K562 (cell line): ENCODE measurements at regions not wholly inside any gene's neighbourhood (a gene's known extent, or its start where the extent isn't known, plus 50 kb on each side); places are given as distances from the start of the nearest gene placed in this dataset.

ENCODE experiments used
- ATAC-seq: fragments of 200-7000 bp; cut with Tn5 transposase; 3 replicates; pipeline ENCODE4 v1.9.1; 2020; ENCODE audit warnings: moderate library complexity
- BruUV-seq: library from RNA; stranded (reverse); fragments of 400-500 nt; replicated peaks from 2 replicates; lab custom pipeline; 2021; lab: Mats Ljungman, UMichigan
- CTCF ChIA-PET: fragments of 300-600 bp; formaldehyde crosslinking; extraction: SDS; loops from one replicate; lab custom pipeline; 2021; ENCODE audit warnings: low intra/inter-chr PET ratio; lab: Yijun Ruan, JAX
- POLR2A ChIA-PET: fragments of 300-600, 350-650 bp; sonication (Branson Sonifier 250); formaldehyde crosslinking; extraction: SDS; loops from one replicate; lab custom pipeline; 2021; ENCODE audit warnings: antibody characterized with exemption, inconsistent platforms; lab: Yijun Ruan, JAX
- DNase-seq, 4 experiments: peaks; one replicate each; pipeline versions ENCODE4 v3.0.0 to v3.0.0-alpha.2; 2011 to 2018; ENCODE audit warnings: low spot score in 3 of 4, mixed read lengths in 3 of 4; ENCODE audit errors: extremely low read depth in 1 of 4
- FAIRE-seq: peaks from 2 replicates; lab custom pipeline; 2011; peaks lifted over from hg19 to GRCh38; lab: Jason Lieb, UNC
- H2AFZ ChIP-seq: 2 replicates; pipeline ENCODE4 v1.6.0; 2011; ENCODE audit warnings: low read depth, low read length, control low read depth, inconsistent platforms
- H3K27ac ChIP-seq: fragments of 200-600 bp; 3 replicates; pipeline ENCODE4 v1.8.0; 2011; ENCODE audit warnings: low read depth, mild to moderate bottlenecking, control low read depth, inconsistent platforms, low read length, moderate library complexity, mixed read lengths; ENCODE audit errors: extremely low read depth
- H3K27me3 ChIP-seq, 2 experiments: fragments of 300-600 bp in 1 of 2; 2 replicates in 1 of 2; 3 replicates in 1 of 2; pipeline versions ENCODE4 v1.6.0 to v1.8.0; 2011; ENCODE audit warnings: inconsistent platforms in 2 of 2, low read length in 2 of 2, mild to moderate bottlenecking in 1 of 2, mixed read lengths in 1 of 2, moderate library complexity in 1 of 2; ENCODE audit not compliant: control insufficient read depth in 2 of 2, insufficient read depth in 2 of 2
- H3K36me3 ChIP-seq: fragments of 300-600 bp; 3 replicates; pipeline ENCODE4 v1.8.0; 2011; ENCODE audit warnings: mild to moderate bottlenecking, low read length, inconsistent platforms; ENCODE audit not compliant: control insufficient read depth, insufficient read depth
- H3K4me1 ChIP-seq, 2 experiments: fragments of 200-600 bp in 1 of 2; replicated peaks in 1 of 2; 2 replicates in 1 of 2; 3 replicates in 1 of 2; pipeline versions ENCODE4 v1.5.1 to v1.8.0; 2011; ENCODE audit warnings: inconsistent platforms in 2 of 2, low read length in 2 of 2, mild to moderate bottlenecking in 1 of 2, mixed read lengths in 1 of 2, moderate library complexity in 1 of 2; ENCODE audit not compliant: control insufficient read depth in 2 of 2, insufficient read depth in 2 of 2
- H3K4me2 ChIP-seq: 2 replicates; pipeline ENCODE4 v1.6.1; 2011; ENCODE audit warnings: low read length, control low read depth, inconsistent platforms, mixed read lengths; ENCODE audit not compliant: insufficient read depth
- H3K4me3 ChIP-seq: fragments of 200-600 bp; sonication (generic), shearing (Covaris generic); 2 replicates; pipeline ENCODE4 v1.5.1; 2016; ENCODE audit warnings: control low read depth, inconsistent platforms
- H3K79me2 ChIP-seq: fragments of 200-600 bp; 3 replicates; pipeline ENCODE4 v1.8.0; 2011; ENCODE audit warnings: low read length, inconsistent platforms; ENCODE audit not compliant: control insufficient read depth, insufficient read depth
- H3K9ac ChIP-seq, 2 experiments: 2 replicates each; pipeline versions ENCODE4 v1.6.0 to v1.6.1; 2011; ENCODE audit warnings: low read depth in 2 of 2, low read length in 2 of 2, control low read depth in 1 of 2, inconsistent platforms in 1 of 2, mild to moderate bottlenecking in 1 of 2, mixed read lengths in 1 of 2; ENCODE audit not compliant: insufficient read depth in 1 of 2
- H3K9me1 ChIP-seq: one replicate; pipeline ENCODE4 v1.6.0; 2011; ENCODE audit warnings: inconsistent platforms, mild to moderate bottlenecking, low read length, moderate library complexity; ENCODE audit not compliant: control insufficient read depth, insufficient read depth
- H3K9me3 ChIP-seq: replicated peaks from 2 replicates; pipeline ENCODE4 v1.5.1; 2011; ENCODE audit warnings: low read depth, low read length, inconsistent platforms; ENCODE audit not compliant: control insufficient read depth, insufficient read depth
- H4K20me1 ChIP-seq: replicated peaks from 2 replicates; pipeline ENCODE4 v1.6.1; 2011; ENCODE audit warnings: low read length, inconsistent platforms, mixed read lengths; ENCODE audit not compliant: control insufficient read depth, insufficient read depth
- ATF7 ChIP-seq: fragments of 450-650 bp; IDR thresholded peaks from 2 replicates; pipeline ENCODE4 v1.7.1; 2014; ENCODE audit warnings: mild to moderate bottlenecking, moderate library complexity
- DPF2 ChIP-seq: fragments of 450-650 bp; IDR thresholded peaks from 2 replicates; pipeline ENCODE4 v1.6.1; 2016
- FOSL1 ChIP-seq: fragments of 200-800 bp; sonication (Bioruptor generic); conservative IDR thresholded peaks from 2 replicates; pipeline ENCODE4 v1.6.1; 2016; ENCODE audit warnings: missing genetic modification characterization, missing compliant biosample characterization
- MLX ChIP-seq, 2 experiments: fragments of 450-650 bp in 1 of 2; sonication (generic) in 1 of 2; formaldehyde crosslinking; conservative IDR thresholded peaks; 2 replicates each; pipeline versions ENCODE4 v1.4.0 to v1.8.1; 2020 to 2022; ENCODE audit warnings: mild to moderate bottlenecking in 1 of 2, missing genetic modification reagents in 1 of 2
- NFATC3 ChIP-seq: fragments of 450-650 bp; IDR thresholded peaks from 2 replicates; pipeline ENCODE4 v1.6.1; 2017; ENCODE audit warnings: mild to moderate bottlenecking
- PKNOX1 ChIP-seq: fragments of 450-650 bp; IDR thresholded peaks from 2 replicates; pipeline ENCODE4 v1.6.1; 2016
- SMARCE1 ChIP-seq: fragments of 450-650 bp; IDR thresholded peaks from 2 replicates; pipeline ENCODE4 v1.7.1; 2016; ENCODE audit warnings: mild to moderate bottlenecking
- ZNF584 ChIP-seq: fragments of 200-800 bp; sonication (Bioruptor generic); IDR thresholded peaks from 2 replicates; pipeline ENCODE4 v1.6.1; 2016; ENCODE audit warnings: low read depth, mild to moderate bottlenecking, missing genetic modification characterization, missing compliant biosample characterization
- WGBS: fragments of 100-300 bp; shearing (Covaris generic); methylation state at CpG from one replicate; pipeline ENCODE4 v1.1.6; 2016; ENCODE audit warnings: low coverage, mixed read lengths; ENCODE audit not compliant: insufficient coverage; ENCODE audit errors: missing lambda C conversion rate; 5-methylcytosine and 5-hydroxymethylcytosine counted together
- in situ Hi-C: fragments of 300-500 bp; cut with MboI; formaldehyde crosslinking; loops from 4 replicates; pipeline ENCODE4 v1.15.0; 2018; ENCODE audit warnings: inconsistent platforms, mixed read lengths
- intact Hi-C: fragments of 100-400 bp; cut with micrococcal nuclease; formaldehyde crosslinking; loops from 2 replicates; pipeline ENCODE4 v1.14.2; 2022

GRCh38 chrX:124260845-124261244, 71.6 kb upstream of the TEX13D start:
- intact Hi-C loops (no loop called here), in situ Hi-C loops (no loop called here)
- ChIA-PET POLR2A (no interaction called here), CTCF (no interaction called here)
- no peaks in the 10 kb centered on the region for H3K36me3 ChIP-seq
- ATAC-seq (no peak), FAIRE-seq (no peak), DNase-seq (no peak)
- no peaks in the 10 kb centered on the region for H3K79me2 ChIP-seq
- WGBS = 14% methylated on average over 2 of the region's 2 CpGs
- H4K20me1 ChIP-seq = no peaks in the 10 kb centered on the region
- no peak overlapping the region for H3K4me2 ChIP-seq
- no peak overlapping the region for H2AFZ ChIP-seq
- BruUV-seq = no TSS peak
- no peak overlapping the region for H3K9ac ChIP-seq
- no peaks in the 10 kb centered on the region for H3K9me3 ChIP-seq
- no peaks in the 10 kb centered on the region for H3K9me1 ChIP-seq
- no peaks in the 10 kb centered on the region for H3K27me3 ChIP-seq
- no peaks in the 10 kb centered on the region for H3K4me1 ChIP-seq
- H3K27ac ChIP-seq = no peak overlapping the region
- TF ChIP-seq SMARCE1 = no peak
- TF ChIP-seq DPF2 = no peak
- TF ChIP-seq NFATC3 = no peak
- TF ChIP-seq MLX (CRISPR knock-in tag; conservative IDR thresholded peaks at IDR 0.05) = no peak
- TF ChIP-seq ZNF584 = no peak
- no peak for TF ChIP-seq FOSL1 (tag)
- no peak for TF ChIP-seq ATF7
- no peak for TF ChIP-seq PKNOX1
- no peak overlapping the region for H3K4me3 ChIP-seq
